DOHH2 (cell line): ENCODE measurements at regions not wholly inside any gene's neighbourhood (a gene's known extent, or its start where the extent isn't known, plus 50 kb on each side); places are given as distances from the start of the nearest gene placed in this dataset.

Source experiments
- CTCF ChIP-seq: fragments of 200-600 bp; sonication (generic); IDR thresholded peaks from one replicate; pipeline ENCODE4 v1.5.1; 2014; ENCODE audit warnings: antibody characterized with exemption, mild to moderate bottlenecking, low read depth, low read length; ENCODE audit not compliant: poor library complexity, severe bottlenecking
- EZH2phosphoT487 ChIP-seq: fragments of 200-600 bp; sonication (generic); IDR thresholded peaks from 2 replicates; pipeline ENCODE4 v1.6.1; 2017; ENCODE audit warnings: borderline replicate concordance, mild to moderate bottlenecking, antibody characterized with exemption, low read length, moderate library complexity, mixed read lengths

DNA sequence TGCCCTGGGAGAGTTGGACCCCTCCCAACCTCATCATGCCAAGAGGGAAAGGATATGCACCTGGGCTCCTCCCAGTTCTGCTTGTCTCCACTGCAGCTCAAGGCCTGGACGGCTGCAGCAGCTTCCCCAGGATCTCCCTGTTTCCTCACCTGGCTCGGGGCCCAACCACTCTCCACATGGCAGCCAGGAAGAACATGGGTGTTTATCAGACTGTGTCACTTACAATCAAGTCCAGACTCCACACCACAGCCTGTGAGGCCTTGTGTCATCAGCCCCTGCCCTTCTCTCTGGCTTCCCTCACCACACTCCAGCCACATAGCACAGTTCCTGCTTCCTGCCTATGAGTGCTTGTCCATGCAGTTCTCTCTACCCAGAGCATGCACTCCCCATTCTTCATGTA lies 534.4 kb downstream of the EPHB1 start:
- TF ChIP-seq EZH2phosphoT487 (no peak), CTCF (no peak)
